ENCODE measurements at regions not wholly inside any gene's neighbourhood (a gene's known extent, or its start where the extent isn't known, plus 50 kb on each side); places are given as distances from the start of the nearest gene placed in this dataset.
"Not testable (repeated sequence)": the region's sequence is repeated elsewhere in the genome, so short reads cannot be mapped to it uniquely, and the experiment has no call there.

DNA sequence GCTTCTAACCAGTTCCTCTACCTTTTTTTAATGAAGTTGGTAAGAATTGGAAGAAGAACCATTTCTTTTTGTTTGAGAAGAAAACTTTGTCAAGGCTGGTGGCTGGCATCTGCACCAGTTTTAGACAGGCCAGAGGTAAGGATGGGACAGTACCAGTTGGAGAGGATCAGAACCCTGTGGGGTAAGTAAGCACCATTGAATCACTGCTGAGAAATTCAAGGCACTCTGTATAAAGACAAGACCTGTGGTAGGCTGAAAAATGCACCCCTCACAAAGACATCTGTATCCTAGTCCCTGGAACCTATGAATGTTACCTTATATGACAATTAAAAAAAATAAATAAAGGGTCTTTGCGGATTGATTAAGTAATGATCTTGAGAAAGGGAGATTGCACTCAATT lies 166.7 kb upstream of the NRP1 start:
- no peak for DNase-seq (ENCODE audit: low spot score)

DNA sequence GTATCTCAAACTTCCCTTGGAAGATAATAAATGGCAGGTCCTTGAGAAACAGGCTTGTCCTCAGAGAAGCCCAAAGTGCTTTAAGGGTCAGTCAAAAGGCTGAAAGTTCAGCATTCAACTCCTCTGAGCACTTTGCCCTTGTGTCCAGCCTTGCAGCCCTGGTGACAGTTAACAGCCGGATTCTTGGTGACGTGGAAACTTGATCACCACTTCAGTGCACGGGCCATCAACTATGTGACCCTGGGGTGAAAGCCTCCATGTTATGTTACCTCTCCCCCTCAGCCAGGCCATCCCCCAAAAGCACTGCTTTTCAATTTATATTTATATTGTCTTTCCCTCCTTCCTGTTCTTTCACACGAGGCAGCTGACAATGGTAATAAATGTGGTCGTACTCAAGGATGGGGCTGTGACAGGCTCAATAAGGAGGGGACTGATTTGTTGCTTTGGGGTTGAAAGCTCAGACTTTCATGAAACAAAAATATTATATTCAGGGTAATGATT lies 164.0 kb upstream of the NRP1 start:
- no peak for DNase-seq (ENCODE audit: low spot score)

DNA sequence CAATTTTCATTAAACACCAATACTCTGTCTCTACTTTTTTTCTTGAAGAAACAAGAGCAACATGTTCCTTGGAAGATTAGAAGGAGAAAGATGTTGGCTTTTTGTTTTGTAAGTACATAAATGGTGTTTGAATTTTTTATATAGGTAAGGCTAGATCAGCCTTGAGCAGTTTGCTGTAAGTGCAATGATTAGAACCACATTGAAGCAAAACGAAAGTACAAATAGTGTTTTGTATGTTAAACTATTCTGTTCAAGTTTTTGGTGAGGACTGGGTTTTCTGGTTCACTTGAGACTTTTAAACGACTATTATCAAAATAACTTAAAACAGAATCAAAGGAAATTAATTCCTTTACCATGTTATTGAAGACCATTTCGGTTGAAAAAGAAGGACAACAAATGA lies 162.9 kb upstream of the NRP1 start:
- no peak for DNase-seq (ENCODE audit: low spot score)

DNA sequence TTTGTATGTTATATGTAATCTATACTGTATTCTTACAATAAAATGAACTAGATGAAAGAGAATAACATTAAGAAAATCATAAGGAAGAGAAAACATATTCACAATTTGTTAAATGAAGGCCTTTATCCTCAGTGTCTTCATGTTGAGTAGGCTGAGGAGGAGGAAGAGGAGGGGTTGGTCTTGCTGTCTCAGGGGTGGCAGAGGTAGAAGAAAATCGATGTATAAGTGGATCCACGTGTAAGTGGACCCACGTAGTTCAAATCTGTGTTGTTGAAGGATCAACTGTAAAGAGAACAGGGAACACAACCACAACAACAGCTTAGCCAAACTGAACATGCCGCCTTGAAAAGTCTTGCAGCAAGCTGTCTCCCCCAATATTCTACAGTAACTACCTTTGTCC lies 161.6 kb upstream of the NRP1 start:
- no peak for DNase-seq (ENCODE audit: low spot score)

DNA sequence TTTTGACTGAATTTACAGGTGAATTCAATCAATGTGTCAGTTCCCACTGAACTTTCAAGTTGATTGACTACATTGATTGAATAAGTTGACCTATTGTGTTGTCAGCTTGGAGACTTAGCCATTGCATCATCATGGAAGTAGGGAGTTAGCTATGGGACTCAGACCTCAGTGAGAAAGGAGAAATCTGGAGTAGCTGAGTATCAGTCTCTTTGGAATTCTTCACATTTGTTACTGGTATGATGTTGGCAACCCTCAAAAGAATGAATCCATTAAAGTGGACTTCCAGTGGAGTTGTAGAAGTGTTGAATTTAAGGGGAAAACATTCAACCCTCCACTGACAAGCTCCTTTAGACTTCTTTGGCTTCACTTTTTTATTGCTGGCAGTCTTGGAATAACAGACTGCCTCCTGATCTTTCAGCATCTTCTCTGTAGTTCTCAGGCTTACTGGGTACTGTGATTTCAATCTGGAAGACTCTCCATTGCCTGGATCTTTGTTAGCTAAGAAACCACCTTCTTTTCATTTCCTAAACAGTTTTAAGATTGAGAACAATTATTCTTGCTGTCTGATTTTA lies 160.3 kb upstream of the NRP1 start:
- DNase-seq (ENCODE audit: low spot score) = no peak

DNA sequence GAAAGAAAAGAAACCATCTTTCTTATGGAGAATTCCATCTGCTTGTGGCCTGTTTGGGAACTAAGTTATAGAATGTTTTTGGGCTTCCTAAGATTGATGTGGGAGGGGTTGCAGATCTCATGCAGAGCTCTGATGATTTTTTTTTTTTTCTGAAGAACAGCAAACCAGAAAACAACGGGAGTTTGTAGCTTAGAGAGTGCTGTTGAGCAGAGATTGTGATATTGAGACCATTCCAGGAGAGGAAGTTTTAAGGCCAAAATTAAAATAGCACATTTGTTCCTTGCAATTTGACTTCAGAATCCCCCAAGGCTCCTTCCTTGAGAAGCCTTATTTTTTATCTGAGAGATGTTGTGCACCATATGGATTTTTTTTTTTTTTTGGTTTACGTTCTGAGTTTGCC lies 159.5 kb upstream of the NRP1 start:
- DNase-seq (ENCODE audit: low spot score) = no peak

DNA sequence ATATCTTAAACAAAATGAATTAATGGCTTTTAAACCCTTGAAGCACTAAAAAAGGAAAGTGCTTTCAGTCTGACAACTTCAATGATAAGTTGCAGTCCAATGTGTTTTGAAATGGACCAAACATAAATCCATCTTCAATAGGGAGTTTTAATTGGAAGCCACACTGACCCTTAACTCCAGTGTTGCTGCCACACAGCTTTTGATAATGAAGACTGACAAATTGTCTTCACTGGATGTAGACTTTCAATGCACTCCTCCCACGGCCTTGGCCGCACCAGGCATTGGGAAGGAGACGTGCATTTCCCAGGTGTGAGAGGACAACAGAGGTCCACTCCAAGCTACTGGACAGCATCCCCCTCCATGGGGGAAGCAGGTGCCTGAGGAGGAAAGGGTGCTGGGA lies 159.0 kb upstream of the NRP1 start:
- DNase-seq (ENCODE audit: low spot score) = no peak

DNA sequence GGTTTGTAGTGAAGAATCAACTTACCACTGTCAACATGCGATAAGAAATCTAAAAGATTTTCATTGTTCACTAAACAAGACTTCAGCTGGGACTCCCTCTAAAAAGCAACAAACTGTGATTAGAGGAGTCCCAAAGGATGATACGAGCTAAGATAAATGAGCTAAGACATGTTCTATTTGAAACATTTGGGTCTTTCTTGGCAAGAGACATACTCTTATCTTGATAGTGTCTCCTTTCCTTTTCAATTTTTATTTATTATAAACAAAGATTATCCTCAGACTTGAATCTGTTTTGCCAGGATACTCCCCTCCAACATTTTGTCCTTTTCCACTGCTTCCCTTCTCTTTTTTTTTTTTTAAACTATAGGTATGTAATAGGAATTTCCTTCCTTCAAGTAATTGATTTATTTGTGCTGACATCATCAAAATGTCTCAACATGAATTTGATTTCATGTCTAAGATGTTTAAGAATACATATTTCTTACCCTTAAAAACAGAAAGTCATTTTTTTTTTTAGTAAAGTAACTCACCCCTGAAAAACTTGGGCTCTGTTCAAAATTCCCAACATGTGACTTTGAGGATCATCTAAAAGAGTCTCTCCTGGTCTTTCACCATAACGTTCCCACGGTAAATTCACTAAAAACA lies 158.4 kb upstream of the NRP1 start:
- no peak for DNase-seq (ENCODE audit: low spot score)

DNA sequence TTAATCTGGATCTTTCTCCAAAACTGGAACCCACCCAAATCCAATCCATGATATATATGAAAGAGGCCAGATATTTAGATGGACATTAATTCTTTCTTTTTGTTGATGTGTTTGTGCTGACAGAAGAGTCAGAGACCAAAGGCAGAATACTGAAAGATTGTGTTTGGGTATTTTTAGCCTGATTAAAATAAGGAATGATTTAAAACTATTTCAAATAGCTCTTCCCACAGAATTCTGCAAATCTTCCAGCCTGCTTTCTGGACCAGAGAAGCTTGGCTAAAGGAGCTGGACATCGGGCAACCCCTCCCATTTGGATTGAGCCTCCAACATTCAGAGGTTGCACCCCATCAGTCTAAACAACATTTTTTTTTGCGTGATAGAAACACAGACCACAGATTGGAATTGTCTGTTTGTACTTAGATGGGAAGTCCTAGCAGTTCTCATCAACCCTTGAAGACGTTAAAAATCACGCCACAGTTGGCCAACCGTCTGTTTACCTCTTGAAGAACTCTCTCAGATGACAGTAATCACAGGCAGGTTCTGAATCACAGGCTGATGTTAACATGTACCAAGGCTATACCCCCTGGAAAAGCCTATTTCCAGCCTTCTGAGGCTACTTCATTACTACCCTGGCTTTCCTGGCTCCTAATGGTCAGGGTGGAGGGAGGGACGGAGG lies 155.2 kb upstream of the NRP1 start:
- no peak for DNase-seq (ENCODE audit: low spot score)

DNA sequence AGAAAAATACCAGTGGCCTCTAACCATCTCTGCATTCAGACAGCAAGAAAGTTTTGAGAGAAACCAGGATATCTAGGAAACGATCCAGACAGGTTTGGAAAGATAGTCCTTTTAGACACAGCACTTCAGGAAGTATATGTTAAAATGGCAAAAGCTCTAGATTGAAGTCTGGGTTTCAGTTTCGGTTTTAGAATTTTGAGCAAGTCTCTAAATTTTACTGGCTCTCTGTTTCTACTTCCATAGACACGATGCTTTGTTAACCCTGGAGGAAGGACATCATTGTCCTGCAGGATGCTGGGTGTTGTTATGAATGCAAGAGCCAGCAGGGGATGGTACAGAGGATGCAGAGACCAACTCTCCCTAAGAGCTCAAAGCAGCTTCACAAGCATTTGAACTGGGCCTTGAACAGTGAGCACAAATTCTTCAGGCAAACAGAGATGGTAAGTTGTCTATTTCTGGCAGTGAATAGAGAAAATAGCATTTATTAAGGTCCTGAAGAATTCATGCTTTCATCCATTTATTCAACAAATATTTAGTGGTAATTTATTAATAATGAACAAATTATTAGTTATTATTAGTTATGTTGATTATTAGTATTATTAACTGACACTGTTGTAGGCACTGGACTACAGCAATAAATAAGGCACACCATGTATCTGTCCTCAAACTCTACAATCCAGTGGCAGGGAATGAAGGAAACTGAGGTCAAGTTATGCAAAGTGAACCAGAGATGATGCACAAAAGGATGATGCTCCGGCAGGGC lies 152.7 kb upstream of the NRP1 start:
- no peak for DNase-seq (ENCODE audit: low spot score)

DNA sequence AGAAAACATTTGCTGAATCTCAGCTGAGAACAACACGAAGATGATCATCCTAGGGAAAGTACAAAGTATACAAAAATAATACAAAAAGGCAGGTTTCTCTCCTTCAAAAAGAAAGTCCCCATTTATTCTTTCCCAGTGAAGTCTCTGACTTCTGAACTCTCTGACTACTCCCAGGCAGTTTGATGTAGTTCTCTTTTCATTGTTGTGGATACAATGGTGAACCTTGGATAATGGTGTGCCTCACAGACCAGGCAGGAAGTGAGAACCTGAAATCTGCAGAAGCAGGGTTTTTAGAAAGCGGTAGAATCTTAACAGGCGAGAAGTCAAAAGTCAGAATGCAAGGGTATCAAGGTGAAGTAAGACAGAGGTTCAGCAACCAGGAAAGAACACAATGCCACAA lies 150.8 kb upstream of the NRP1 start:
- DNase-seq (ENCODE audit: low spot score) = no peak

DNA sequence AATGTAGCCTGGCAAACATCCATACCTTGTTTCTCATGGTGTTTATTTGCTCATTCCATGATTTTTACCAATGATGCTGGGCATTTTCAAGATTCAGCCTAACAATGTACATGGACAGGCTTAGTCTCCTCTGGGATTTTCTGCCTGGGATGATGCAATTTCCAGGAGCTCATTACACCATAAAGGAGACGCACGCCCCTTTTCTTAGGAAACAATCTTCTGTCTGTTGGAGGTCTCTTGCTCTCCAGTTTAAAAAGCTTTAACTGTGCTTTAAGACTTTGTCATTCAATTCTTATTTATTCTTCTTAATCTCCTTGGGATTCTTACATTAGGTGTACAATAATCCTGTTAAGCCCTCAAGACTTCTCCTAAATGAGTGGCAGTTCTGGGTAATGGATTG lies 150.3 kb upstream of the NRP1 start:
- no peak for DNase-seq (ENCODE audit: low spot score)

DNA sequence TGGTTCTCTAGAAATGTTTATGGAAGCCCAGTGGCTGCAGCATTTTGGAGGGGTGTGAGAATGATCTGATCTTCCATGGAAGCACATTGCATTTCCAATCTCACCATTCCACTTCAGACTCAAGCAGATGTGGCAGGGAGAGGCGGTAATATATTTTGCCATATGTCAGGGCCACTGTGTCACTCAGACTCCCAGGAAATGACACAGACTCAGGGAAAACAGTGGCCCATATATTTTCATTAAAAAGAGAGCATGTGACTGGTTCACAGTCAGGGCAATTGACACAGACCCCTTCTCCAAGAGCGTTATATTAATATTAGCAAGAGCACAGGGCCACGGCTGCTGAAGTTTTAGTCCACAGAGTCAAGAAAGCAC lies 149.3 kb upstream of the NRP1 start:
- no peak for DNase-seq (ENCODE audit: low spot score)

DNA sequence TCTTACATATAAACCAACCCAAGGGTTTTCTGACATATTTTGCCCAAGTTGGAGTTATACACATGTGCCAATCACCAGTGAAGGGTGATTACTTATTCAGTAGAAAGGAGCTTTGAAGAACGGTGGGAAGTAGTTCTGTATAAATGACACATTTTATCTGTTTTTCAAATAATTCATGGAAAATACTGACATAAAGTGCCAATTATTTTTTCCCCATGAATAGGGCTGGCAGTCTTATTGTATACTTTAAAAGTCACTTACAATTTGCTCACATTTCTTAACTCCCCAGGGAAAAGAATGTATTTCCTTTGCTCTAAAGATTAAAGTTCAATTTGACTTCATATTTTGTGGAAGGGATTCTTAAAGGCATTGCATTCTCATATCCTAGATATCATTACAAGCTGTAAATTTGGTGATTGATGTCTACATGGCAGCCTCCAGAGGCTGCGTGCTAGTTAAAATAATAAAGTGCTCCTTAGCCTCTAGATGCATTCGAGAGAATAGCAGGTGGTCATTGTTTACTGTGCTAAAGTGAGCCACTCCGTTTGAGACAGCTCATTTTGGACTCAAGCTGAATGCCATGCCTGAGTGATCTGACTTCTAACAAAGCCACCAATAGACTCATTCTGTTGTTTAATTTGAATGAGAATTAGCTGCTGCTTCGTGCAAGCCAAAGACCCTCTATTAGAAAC lies 148.8 kb upstream of the NRP1 start:
- no peak for DNase-seq (ENCODE audit: low spot score)

DNA sequence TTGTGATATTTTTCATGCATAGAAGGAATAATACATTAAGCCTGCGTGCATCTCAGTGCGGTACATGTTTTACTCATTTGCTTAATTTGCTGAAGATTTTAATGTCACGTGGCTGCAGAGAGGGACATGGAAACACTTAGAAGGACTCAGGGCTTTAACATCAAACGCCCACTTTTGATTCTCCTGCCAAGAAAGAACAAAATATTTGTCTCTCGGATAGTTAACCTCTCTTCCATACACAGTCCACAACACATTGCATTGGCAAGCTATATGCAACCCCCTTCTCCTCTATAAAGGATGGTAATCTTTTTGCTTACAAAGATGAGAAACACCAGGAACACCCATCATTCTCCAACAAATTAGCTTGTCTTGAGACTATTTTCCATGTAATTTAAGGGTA lies 148.0 kb upstream of the NRP1 start:
- no peak for DNase-seq (ENCODE audit: low spot score)

DNA sequence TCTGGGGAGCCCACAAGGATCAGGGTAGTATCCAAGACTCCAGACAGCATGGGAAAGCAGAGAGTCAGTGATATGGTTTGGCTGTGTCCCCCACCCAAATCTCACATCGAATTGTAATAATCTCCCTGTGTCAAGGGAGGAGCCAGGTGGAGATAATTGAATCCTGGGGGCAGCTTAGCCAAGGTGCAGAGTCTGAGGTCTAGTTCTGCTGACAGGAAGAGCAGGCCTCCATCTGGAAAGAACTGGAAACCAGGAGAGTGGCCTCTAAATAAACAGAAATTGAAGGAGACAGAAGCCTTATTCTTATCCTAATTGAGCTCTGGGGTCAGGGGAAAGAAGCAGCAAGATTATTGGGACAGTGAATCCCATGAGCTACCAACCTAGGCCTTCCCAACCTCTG lies 146.7 kb upstream of the NRP1 start:
- no peak for DNase-seq (ENCODE audit: low spot score)

DNA sequence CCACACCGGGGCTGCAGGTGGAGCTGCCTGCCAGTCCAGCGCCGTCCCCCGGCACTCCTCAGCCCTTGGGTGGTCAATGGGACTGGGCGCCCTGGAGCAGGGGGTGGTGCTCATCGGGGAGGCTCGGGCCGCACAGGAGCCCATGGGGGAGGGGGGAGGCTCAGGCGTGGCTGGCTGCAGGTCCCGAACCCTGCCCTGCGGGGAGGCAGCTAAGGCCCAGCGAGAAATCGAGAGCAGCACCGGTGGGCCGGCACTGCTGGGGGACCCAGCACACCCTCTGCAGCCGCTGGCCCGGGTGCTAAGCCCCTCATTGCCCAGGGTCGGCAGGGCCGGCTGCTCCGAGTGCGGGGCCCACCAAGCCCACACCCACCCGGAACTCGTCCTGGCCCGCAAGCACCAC lies 145.9 kb upstream of the NRP1 start:
- not testable (repeated sequence) for DNase-seq (ENCODE audit: low spot score)

DNA sequence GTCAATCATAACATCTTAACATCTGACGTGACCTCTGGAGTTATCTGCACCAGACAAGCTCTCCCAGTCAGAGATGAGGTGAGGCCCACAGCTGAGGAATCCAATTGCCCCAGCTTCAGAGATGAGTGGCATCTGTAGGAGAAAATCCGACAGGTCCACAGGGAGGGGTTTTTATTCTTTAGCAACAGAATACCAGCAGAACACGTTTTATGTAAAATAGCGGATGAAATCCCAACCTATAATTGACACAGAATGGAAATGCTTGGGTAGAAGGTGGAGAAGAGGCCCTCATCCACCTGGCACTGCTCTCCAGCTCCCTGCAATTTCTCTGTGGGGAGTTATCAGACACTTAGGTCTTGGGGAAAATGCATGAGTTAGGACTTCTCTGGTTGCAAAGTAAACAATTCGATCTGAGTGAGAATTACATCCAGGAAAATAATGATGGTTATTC lies 144.2 kb upstream of the NRP1 start:
- DNase-seq (ENCODE audit: low spot score) = no peak

DNA sequence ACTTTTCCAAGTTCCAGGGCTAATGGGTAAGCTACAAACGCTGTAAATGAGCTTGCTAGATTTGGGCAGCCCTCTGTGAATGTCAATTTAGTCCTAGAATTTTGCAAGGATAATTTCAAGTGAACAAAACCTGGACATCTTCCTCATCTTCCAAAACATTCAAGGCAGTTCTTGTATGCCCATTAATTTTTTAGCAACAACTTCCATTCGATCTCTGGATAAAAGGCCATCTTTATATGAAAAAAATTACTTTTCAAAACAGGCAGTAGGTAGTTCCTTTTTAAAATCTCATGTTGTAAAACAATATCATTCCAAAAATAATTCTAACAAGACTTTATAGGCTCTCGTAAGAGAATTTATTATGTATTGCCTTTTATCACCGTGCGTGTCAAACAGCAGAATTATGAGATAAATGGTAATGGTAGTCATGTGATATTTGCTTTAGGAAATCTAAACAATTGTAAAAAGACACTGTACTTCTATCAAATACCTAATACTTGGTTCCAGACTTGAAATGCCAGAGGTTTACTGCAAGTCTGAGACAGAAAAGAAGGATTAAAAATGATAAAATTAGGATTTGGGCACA lies 143.7 kb upstream of the NRP1 start:
- peak; percentile 6 for DNase-seq (ENCODE audit: low spot score)

DNA sequence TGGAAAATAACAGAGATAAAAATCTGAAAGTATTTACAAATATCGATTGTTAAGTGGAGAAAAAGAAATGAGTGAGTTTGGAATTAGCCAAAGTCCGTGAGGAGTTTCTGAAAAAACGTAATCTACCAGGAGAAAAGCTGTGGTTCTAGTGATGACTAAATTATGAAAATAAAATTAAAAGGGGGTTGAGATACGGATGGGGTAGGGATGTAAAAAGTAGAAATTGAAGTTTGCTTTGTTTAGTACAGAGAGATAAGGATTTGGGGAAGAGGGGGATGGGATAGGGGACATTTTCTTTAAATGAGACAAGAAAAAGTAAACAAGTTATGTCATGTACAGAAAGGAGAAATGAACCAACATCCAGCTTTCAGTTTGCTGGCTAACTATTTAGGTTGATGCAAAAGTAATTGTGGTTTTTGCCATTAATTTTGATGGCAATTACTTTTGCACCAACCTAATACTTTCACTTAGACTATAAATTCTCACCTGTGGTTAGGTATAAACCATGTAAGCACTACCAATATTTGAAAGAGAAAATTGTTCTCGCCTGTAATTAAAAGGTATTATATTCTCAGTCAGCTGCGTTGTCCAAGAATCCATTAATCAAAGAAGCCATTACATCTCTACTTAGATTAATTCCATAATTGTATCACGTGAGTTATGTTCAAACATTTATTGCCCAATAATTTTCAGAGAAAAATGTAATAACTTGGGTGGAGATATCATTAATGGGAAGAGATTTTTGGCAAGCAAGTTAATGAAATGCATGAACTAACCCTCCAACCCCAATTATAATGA lies 143.0 kb upstream of the NRP1 start:
- DNase-seq (ENCODE audit: low spot score) = no peak

DNA sequence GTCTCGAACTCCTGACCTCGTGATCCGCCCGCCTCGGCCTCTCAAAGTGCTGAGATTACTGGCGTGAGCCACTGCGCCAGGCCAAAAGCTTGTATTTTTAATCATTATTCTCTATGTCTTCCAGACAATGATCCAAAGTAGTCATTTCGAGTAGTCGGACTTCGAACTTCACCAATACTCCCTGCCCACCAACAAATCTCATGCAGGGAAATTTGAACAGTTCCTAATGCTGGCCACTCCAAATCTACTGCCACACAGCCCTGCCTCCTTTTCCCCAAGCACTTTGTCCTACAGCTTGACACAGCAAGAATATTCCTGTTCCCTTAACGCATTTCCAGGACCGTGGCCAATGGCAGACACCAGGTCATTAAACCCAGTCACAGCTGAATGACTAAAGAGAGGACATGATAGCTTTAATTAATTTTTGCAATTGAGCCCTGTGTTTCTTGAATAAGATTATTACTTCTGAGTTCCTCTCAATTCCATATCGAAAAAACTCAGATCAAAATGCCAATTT lies 142.3 kb upstream of the NRP1 start:
- DNase-seq (ENCODE audit: low spot score) = peak; percentile 6

All from putamen (tissue), 1 donor.